ENCODE measurements at regions not wholly inside any gene's neighbourhood (a gene's known extent, or its start where the extent isn't known, plus 50 kb on each side); places are given as distances from the start of the nearest gene placed in this dataset.

DNA sequence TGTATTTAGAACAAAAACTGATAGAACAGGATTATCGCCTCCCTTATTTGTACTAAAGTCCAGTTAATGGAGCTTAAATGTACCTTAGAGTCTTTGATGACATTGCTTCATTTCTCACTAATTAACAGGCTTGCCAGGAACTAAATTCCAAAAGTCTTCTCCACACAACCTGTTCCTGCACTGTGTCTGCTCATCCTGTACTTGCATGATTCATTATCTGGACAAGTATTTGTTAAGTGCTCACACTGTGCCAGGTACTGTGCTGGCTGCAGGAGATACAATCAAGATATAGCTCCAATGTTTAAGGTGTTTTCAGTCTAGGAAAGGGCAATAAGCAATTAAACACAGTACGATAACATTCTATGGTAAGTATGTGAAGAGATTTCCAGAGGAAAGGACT, 485.9 kb upstream of the TENM4 start:
- 22% methylated on average over 2 of the region's 2 CpGs for WGBS (ENCODE audit: low lambda C conversion rate)
- H3K4me2 ChIP-seq (ENCODE audit: low read depth, low read length), result no peak overlapping the region
- CTCF ChIA-PET (ENCODE audit: low intra/inter-chr PET ratio, low total read pairs), result no interaction called here
- no peak overlapping the region for H3K27ac ChIP-seq (ENCODE audit: extremely low read length, insufficient read depth, low read length)
- H3K4me3 ChIP-seq (replicated peaks in 1 of 3; ENCODE audit: insufficient read depth in 1 of 3, low read depth in 2 of 3, low read length in 3 of 3), result no peak overlapping the region
- no peaks in the 10 kb centered on the region for H3K27me3 ChIP-seq (ENCODE audit: control insufficient read depth in 1 of 2, insufficient read depth in 2 of 2, low read length in 2 of 2)
- no peak for TF ChIP-seq ZMYM4 (CRISPR knock-in tag; IDR thresholded peaks at IDR 0.05)
- TF ChIP-seq SIN3A (IDR thresholded peaks at IDR 0.05; ENCODE audit: borderline replicate concordance, low read depth, low read length), result no peak
- no peak for TF ChIP-seq MED13 (CRISPR knock-in tag; IDR thresholded peaks at IDR 0.05)
- TF ChIP-seq, protein P1, sequence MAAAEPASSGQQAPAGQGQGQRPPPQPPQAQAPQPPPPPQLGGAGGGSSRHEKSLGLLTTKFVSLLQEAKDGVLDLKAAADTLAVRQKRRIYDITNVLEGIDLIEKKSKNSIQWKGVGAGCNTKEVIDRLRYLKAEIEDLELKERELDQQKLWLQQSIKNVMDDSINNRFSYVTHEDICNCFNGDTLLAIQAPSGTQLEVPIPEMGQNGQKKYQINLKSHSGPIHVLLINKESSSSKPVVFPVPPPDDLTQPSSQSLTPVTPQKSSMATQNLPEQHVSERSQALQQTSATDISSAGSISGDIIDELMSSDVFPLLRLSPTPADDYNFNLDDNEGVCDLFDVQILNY (CRISPR knock-in tag; conservative IDR thresholded peaks at IDR 0.05), result no peak
- no peak for TF ChIP-seq TOPORS (CRISPR knock-in tag; IDR thresholded peaks at IDR 0.05)
- TF ChIP-seq ZNF136 (CRISPR knock-in tag; IDR thresholded peaks at IDR 0.05; ENCODE audit: low read depth), result no peak
- TF ChIP-seq SNRNP70 (IDR thresholded peaks at IDR 0.05; ENCODE audit: low read depth, low read length), result no peak
- TF ChIP-seq MED1 (CRISPR knock-in tag; IDR thresholded peaks at IDR 0.05), result no peak
- TF ChIP-seq, protein P2, sequence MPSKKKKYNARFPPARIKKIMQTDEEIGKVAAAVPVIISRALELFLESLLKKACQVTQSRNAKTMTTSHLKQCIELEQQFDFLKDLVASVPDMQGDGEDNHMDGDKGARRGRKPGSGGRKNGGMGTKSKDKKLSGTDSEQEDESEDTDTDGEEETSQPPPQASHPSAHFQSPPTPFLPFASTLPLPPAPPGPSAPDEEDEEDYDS (CRISPR knock-in tag; IDR thresholded peaks at IDR 0.05), result no peak
- TF ChIP-seq, protein P3, sequence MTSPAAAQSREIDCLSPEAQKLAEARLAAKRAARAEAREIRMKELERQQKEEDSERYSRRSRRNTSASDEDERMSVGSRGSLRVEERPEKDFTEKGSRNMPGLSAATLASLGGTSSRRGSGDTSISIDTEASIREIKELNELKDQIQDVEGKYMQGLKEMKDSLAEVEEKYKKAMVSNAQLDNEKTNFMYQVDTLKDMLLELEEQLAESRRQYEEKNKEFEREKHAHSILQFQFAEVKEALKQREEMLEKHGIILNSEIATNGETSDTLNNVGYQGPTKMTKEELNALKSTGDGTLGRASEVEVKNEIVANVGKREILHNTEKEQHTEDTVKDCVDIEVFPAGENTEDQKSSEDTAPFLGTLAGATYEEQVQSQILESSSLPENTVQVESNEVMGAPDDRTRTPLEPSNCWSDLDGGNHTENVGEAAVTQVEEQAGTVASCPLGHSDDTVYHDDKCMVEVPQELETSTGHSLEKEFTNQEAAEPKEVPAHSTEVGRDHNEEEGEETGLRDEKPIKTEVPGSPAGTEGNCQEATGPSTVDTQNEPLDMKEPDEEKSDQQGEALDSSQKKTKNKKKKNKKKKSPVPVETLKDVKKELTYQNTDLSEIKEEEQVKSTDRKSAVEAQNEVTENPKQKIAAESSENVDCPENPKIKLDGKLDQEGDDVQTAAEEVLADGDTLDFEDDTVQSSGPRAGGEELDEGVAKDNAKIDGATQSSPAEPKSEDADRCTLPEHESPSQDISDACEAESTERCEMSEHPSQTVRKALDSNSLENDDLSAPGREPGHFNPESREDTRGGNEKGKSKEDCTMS (CRISPR knock-in tag; conservative IDR thresholded peaks at IDR 0.05), result no peak
- no peak for TF ChIP-seq DMAP1 (CRISPR knock-in tag; IDR thresholded peaks at IDR 0.05)
- TF ChIP-seq FOXK1 (CRISPR knock-in tag; IDR thresholded peaks at IDR 0.05; ENCODE audit: borderline replicate concordance, low read depth), result no peak
- no peak for TF ChIP-seq ZBTB38 (CRISPR knock-in tag; IDR thresholded peaks at IDR 0.05)
- TF ChIP-seq, protein P4, sequence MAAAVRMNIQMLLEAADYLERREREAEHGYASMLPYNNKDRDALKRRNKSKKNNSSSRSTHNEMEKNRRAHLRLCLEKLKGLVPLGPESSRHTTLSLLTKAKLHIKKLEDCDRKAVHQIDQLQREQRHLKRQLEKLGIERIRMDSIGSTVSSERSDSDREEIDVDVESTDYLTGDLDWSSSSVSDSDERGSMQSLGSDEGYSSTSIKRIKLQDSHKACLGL (CRISPR knock-in tag; IDR thresholded peaks at IDR 0.05), result no peak
- no peak for TF ChIP-seq ZNF207 (IDR thresholded peaks at IDR 0.05; ENCODE audit: borderline replicate concordance)
- no peak overlapping the region for H2AFZ ChIP-seq (ENCODE audit: low read length)
- no peak for DNase-seq (ENCODE audit: low spot score)
- in situ Hi-C loops (cut with HindIII; ENCODE audit: extremely low pct_ligation_motif_present, low pct_unique_long_range_greater_than_20kb), result no loop called here
- no TSS peak for BruUV-seq (replicated peaks)
- H4K20me1 ChIP-seq (ENCODE audit: insufficient read depth, low read length), result no peaks in the 10 kb centered on the region
- ATAC-seq, result no peak
- H3K4me1 ChIP-seq (ENCODE audit: insufficient read depth, low read length), result no peaks in the 10 kb centered on the region
- H3K9me3 ChIP-seq (ENCODE audit: low read length), result no peaks in the 10 kb centered on the region
- intact Hi-C loops (cut with micrococcal nuclease; ENCODE audit: unreplicated experiment), result no loop called here
- no peaks in the 10 kb centered on the region for H3K36me3 ChIP-seq (replicated peaks in 1 of 2; ENCODE audit: control insufficient read depth in 1 of 2, insufficient read depth in 2 of 2, low read length in 2 of 2)
- H3K79me2 ChIP-seq (ENCODE audit: insufficient read depth, low read length), result no peaks in the 10 kb centered on the region
- no peak overlapping the region for H3K9ac ChIP-seq (ENCODE audit: insufficient read depth, low read depth, low read length)
- POLR2A ChIA-PET, result no interaction called here
- no peak for FAIRE-seq
